ENCODE measurements at regions not wholly inside any gene's neighbourhood (a gene's known extent, or its start where the extent isn't known, plus 50 kb on each side); places are given as distances from the start of the nearest gene placed in this dataset.

DNA sequence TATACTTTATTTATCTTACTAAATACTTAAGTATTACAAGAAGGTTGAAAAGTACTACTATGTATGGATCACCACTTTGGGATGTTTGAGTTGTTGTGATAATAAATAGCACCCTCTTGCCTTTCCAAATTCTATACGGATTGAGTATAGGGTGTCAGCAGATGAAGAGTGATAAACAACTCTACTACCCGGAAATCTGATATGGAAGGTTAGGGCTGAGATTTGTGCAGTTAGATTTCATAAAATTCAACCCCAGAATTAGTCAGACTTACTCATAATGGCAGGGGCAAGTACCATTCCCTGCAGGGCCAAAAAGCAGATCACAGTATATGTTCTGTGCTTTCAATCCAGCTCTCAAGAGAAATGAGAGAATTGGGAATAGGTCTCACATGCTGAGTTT, 1008.9 kb upstream of the PCDH7 start:
- no peak for DNase-seq (ENCODE audit: extremely low spot score in 2 of 2)
- no peaks in the 10 kb centered on the region for H3K9me3 ChIP-seq
- no peak for TF ChIP-seq POLR2A (IDR thresholded peaks at IDR 0.05)
- H3K4me1 ChIP-seq: no peaks in the 10 kb centered on the region
- intact Hi-C loops (cut with DNase I): no loop called here
- no peaks in the 10 kb centered on the region for H3K36me3 ChIP-seq
- no peak overlapping the region for H3K27ac ChIP-seq
- H3K4me3 ChIP-seq: no peak overlapping the region
- H3K27me3 ChIP-seq: no peaks in the 10 kb centered on the region

DNA sequence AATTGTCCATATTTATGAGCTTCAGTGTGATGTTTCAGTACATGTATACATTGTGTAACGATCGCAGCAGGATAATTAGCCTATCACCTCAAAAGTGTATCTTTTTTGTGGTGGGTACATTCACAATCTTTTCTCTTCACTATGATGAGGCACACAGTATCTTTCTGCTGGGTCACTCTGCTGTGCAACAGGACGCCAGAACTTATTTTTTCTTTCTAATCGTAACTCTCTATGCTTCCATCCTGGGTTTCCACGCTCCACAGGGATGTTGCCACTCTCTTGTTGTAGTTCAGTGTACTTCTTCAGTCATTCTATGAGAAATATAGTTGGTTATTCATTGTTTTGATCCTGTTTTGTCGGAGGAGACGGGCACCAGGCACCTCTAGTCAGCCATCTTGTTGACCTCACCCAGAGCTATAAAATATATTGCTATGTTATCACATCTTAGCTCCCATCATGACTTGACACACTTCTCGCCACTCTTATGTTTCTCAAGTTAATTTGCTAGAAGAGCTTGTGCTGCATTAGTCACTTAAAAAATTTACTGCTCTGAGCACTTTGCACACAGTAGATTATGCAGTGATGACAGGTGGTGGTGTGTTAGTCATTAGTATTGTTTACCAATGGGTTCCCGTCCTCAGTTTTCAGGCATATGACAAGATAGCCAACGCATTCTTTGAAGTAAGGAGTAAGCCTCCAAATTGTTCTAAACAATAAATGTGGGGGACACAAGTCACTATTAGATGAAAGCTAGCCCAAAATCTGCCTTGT, 1002.7 kb upstream of the PCDH7 start:
- DNase-seq (ENCODE audit: extremely low spot score in 2 of 2): no peak
- TF ChIP-seq POLR2A (IDR thresholded peaks at IDR 0.05) (no peak), POLR2AphosphoS5 (IDR thresholded peaks at IDR 0.05; ENCODE audit: insufficient read depth in 1 of 2, low read depth in 1 of 2) (no peak)
- TF ChIP-seq, protein P1, sequence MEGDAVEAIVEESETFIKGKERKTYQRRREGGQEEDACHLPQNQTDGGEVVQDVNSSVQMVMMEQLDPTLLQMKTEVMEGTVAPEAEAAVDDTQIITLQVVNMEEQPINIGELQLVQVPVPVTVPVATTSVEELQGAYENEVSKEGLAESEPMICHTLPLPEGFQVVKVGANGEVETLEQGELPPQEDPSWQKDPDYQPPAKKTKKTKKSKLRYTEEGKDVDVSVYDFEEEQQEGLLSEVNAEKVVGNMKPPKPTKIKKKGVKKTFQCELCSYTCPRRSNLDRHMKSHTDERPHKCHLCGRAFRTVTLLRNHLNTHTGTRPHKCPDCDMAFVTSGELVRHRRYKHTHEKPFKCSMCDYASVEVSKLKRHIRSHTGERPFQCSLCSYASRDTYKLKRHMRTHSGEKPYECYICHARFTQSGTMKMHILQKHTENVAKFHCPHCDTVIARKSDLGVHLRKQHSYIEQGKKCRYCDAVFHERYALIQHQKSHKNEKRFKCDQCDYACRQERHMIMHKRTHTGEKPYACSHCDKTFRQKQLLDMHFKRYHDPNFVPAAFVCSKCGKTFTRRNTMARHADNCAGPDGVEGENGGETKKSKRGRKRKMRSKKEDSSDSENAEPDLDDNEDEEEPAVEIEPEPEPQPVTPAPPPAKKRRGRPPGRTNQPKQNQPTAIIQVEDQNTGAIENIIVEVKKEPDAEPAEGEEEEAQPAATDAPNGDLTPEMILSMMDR (IDR thresholded peaks at IDR 0.05): no peak
- intact Hi-C loops (cut with DNase I): no loop called here
- Histone ChIP-seq H3K4me1 (no peaks in the 10 kb centered on the region), H3K9me3 (no peaks in the 10 kb centered on the region), H3K4me3 (no peak overlapping the region), H3K27me3 (no peaks in the 10 kb centered on the region), H3K36me3 (no peaks in the 10 kb centered on the region), H3K27ac (no peak overlapping the region)

DNA sequence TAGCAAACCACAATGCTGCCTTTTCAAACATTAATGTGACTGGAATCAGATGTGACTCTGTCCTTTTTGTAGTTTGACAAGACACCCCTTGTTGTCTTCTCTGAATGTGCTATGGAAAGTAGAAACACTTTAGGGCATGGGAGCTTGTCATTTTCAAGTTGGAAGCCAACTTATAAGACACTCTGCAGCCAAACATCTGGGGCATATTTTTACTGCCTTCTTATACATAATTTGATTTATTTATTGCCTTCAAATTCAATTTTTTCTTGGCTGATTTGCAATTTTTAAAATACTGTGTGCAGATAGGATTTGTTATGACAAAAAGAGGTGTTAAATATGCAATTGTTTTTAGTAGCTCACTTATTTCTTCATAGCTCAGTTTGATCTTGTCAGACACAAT, 1002.0 kb upstream of the PCDH7 start:
- H3K9me3 ChIP-seq: no peaks in the 10 kb centered on the region
- H3K4me1 ChIP-seq: no peaks in the 10 kb centered on the region
- no peak for DNase-seq (ENCODE audit: extremely low spot score in 2 of 2)
- no peaks in the 10 kb centered on the region for H3K36me3 ChIP-seq
- no peak overlapping the region for H3K27ac ChIP-seq
- no peak for TF ChIP-seq POLR2A (IDR thresholded peaks at IDR 0.05)
- TF ChIP-seq, protein P1 (IDR thresholded peaks at IDR 0.05): no peak
- TF ChIP-seq POLR2AphosphoS5 (IDR thresholded peaks at IDR 0.05; ENCODE audit: insufficient read depth in 1 of 2, low read depth in 1 of 2): no peak
- H3K4me3 ChIP-seq: no peak overlapping the region
- no peaks in the 10 kb centered on the region for H3K27me3 ChIP-seq
- intact Hi-C loops (cut with DNase I): no loop called here

DNA sequence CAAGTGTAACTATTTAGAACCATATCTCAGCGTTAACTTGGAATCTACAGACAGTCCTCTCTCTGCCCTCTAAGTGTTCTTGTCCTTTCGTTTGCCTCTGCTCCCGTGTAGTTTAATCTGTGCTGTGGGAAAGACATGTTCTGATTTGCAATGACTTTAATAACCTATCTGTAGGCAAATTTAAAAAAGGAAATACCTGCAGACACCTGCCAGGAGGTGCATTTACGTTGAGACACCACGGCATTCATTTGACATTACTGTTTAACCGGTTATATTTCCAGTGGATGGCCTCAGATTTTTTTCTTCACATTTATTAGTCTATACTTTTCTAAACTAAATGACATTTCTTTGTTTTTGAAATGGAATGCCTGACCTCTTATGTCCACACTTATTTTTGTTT, 997.9 kb upstream of the PCDH7 start:
- no peak overlapping the region for H3K4me3 ChIP-seq
- intact Hi-C loops (cut with DNase I): no loop called here
- no peak for DNase-seq (ENCODE audit: extremely low spot score in 2 of 2)
- H3K36me3 ChIP-seq: no peaks in the 10 kb centered on the region
- no peaks in the 10 kb centered on the region for H3K27me3 ChIP-seq
- no peaks in the 10 kb centered on the region for H3K9me3 ChIP-seq
- H3K27ac ChIP-seq: no peak overlapping the region
- no peaks in the 10 kb centered on the region for H3K4me1 ChIP-seq
- TF ChIP-seq POLR2A (IDR thresholded peaks at IDR 0.05): no peak
- peak in 1 of 2 donors; percentile 17 for TF ChIP-seq POLR2AphosphoS5 (IDR thresholded peaks at IDR 0.05; ENCODE audit: insufficient read depth in 1 of 2, low read depth in 1 of 2)

DNA sequence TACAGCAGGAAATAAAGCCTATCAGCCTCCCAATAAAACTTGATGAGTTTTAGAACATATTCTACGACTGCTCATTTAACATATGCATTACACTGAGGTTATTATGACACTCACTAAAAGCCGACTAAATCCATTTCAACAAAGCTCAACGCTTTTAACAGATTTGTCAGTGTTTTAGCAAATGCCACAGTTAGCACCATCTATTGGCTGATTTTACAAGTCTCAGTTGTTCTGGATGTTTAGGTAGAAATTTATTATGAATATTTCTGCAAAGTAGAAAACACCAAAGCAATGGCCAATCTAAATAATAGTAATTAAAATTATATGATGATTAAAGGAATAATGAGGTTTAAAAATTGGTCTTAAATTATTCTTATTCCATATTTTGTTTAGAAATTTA, 993.2 kb upstream of the PCDH7 start:
- Histone ChIP-seq H3K4me1 (no peaks in the 10 kb centered on the region), H3K27me3 (no peaks in the 10 kb centered on the region), H3K9me3 (no peaks in the 10 kb centered on the region), H3K27ac (no peak overlapping the region), H3K4me3 (no peak overlapping the region), H3K36me3 (no peaks in the 10 kb centered on the region)
- no peak for DNase-seq (ENCODE audit: extremely low spot score in 2 of 2)
- TF ChIP-seq, protein P1 (IDR thresholded peaks at IDR 0.05): no peak
- no peak for TF ChIP-seq POLR2AphosphoS5 (IDR thresholded peaks at IDR 0.05; ENCODE audit: insufficient read depth in 1 of 2, low read depth in 1 of 2)
- no peak for TF ChIP-seq POLR2A (IDR thresholded peaks at IDR 0.05)
- intact Hi-C loops (cut with DNase I): no loop called here

Data from vagina (tissue), 2 donors.